ENCODE measurements at regions not wholly inside any gene's neighbourhood (a gene's known extent, or its start where the extent isn't known, plus 50 kb on each side); places are given as distances from the start of the nearest gene placed in this dataset.

- DNase-seq (ENCODE audit: low read depth) = no peak
Measured at GRCh38 chr12:84807249-84807648, 105.3 kb downstream of the SLC6A15 start.

- DNase-seq (ENCODE audit: low read depth) = no peak
Measured at GRCh38 chr12:84805474-84805858, 107.1 kb downstream of the SLC6A15 start.

GRCh38 chr12:84804691-84805473 is 107.7 kb downstream of the SLC6A15 start:
- no peak for DNase-seq (ENCODE audit: low read depth)

- no peak for DNase-seq (ENCODE audit: low read depth)
Measured at GRCh38 chr12:84803661-84804060, 108.9 kb downstream of the SLC6A15 start.

- no peak for DNase-seq (ENCODE audit: low read depth)
Measured at GRCh38 chr12:84802161-84802560, 110.4 kb downstream of the SLC6A15 start.

- no peak for DNase-seq (ENCODE audit: low read depth)
Measured at GRCh38 chr12:84793558-84794367, 118.8 kb downstream of the SLC6A15 start.

- DNase-seq (ENCODE audit: low read depth) = no peak
Measured at GRCh38 chr12:84791444-84791843, 121.2 kb downstream of the SLC6A15 start.

GRCh38 chr12:84789184-84789583 is 123.4 kb downstream of the SLC6A15 start:
- DNase-seq (ENCODE audit: low read depth) = no peak

GRCh38 chr12:84787253-84787652 is 125.3 kb downstream of the SLC6A15 start:
- DNase-seq (ENCODE audit: low read depth) = no peak

- no peak for DNase-seq (ENCODE audit: low read depth)
Measured at GRCh38 chr12:84786622-84787021, 126.0 kb downstream of the SLC6A15 start.

- no peak for DNase-seq (ENCODE audit: low read depth)
Measured at GRCh38 chr12:84785951-84786350, 126.6 kb downstream of the SLC6A15 start.

GRCh38 chr12:84785281-84785680 is 127.3 kb downstream of the SLC6A15 start:
- DNase-seq (ENCODE audit: low read depth) = no peak

GRCh38 chr12:84779169-84779568 is 133.4 kb downstream of the SLC6A15 start:
- DNase-seq (ENCODE audit: low read depth) = no peak

- DNase-seq (ENCODE audit: low read depth) = no peak
Measured at GRCh38 chr12:84772281-84772680, 140.3 kb downstream of the SLC6A15 start.

GRCh38 chr12:84767079-84767478 is 145.5 kb downstream of the SLC6A15 start:
- DNase-seq (ENCODE audit: low read depth) = no peak

- DNase-seq (ENCODE audit: low read depth) = no peak
Measured at GRCh38 chr12:84766375-84766774, 146.2 kb downstream of the SLC6A15 start.

- DNase-seq (ENCODE audit: low read depth) = no peak
Measured at GRCh38 chr12:84764001-84764400, 148.6 kb downstream of the SLC6A15 start.

- DNase-seq (ENCODE audit: low read depth) = peak; percentile 72
Measured at GRCh38 chr12:84763107-84763506, 149.5 kb downstream of the SLC6A15 start.

GRCh38 chr12:84760091-84760865 is 152.3 kb downstream of the SLC6A15 start:
- no peak for DNase-seq (ENCODE audit: low read depth)

GRCh38 chr12:84757978-84758377 is 154.6 kb downstream of the SLC6A15 start:
- no peak for DNase-seq (ENCODE audit: low read depth)

- peak; percentile 61 for DNase-seq (ENCODE audit: low read depth)
Measured at GRCh38 chr12:84756961-84757360, 155.6 kb downstream of the SLC6A15 start.

- no peak for DNase-seq (ENCODE audit: low read depth)
Measured at GRCh38 chr12:84745127-84745526, 167.5 kb downstream of the SLC6A15 start.

- no peak for DNase-seq (ENCODE audit: low read depth)
Measured at GRCh38 chr12:84741692-84742091, 170.9 kb downstream of the SLC6A15 start.

All from GM04503 (cell line).